HG03066 (cell line): ENCODE measurements at regions not wholly inside any gene's neighbourhood (a gene's known extent, or its start where the extent isn't known, plus 50 kb on each side); places are given as distances from the start of the nearest gene placed in this dataset.

Experiments
- ATAC-seq: cut with Tn5 transposase; IDR thresholded peaks from one replicate; pipeline ENCODE4 v1.9.1; 2021; ENCODE audit warnings: low read depth; ENCODE audit not compliant: unreplicated experiment

DNA sequence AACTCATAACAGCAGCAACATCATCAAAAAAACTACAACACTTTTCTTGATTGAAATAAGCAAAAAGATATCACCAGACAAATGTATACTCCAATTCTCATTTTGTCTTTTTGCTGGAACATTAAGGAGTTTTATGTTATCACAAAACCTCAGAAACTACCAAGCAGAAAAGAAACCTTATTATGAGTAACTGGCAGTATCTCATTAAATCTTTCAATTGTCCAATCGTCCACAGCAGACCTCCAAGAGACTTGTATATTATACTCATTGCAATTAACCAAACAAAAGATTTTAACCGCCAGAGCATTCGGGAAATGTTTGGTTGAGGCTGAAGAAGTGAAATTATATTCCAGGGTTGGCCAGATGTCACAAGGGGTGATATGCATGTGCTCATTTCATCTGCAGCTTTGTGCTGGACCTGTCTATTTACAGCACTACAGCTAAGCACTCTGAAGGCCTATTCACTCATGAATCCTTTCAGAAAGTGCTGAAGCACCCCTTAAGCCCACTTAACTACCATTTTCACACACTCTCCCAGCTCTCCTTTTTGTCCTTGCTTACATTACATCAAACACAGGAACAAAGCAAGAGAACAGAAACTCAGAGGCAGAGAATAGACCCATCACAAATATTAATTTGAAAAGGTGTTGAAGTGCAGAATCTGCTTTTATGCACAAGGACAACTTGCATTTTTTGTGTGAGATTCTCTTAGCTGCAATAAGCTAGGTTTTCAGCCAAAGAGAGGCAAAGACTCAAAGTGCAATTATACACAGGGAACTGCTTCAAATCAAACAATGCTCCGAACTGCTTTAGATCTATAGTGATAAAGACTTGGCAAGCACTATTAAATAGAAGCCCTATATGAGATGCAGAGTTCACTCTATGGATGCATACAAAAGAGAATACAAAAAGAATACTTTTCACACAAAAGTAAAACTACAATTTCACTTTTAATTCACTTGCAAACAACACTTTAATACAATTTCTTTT lies 150.4 kb upstream of the POU5F2 start:
- ATAC-seq = no peak

GRCh38 chr5:93890657-93891056 lies 149.3 kb upstream of the POU5F2 start:
- no peak for ATAC-seq

DNA sequence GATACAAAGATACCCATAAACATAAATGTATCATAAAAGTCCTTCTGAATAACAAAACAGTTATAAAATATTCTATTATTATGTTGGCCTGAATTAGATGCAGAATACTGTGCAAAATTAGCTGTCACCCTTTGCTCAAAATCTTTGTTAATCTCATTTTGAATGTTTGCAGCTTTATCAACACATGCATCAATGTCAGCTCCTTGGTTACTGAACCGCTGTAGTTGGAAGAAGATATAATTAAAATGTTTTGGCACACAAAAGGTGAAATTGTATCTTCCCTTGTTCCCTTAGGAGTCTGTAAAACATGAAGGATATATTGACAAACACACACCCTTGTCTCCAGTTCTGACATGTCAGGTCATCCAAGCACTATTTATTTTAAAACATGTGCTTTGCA lies 146.3 kb upstream of the POU5F2 start:
- no peak for ATAC-seq

GRCh38 chr5:93886917-93887361 lies 145.5 kb upstream of the POU5F2 start:
- ATAC-seq = no peak

DNA sequence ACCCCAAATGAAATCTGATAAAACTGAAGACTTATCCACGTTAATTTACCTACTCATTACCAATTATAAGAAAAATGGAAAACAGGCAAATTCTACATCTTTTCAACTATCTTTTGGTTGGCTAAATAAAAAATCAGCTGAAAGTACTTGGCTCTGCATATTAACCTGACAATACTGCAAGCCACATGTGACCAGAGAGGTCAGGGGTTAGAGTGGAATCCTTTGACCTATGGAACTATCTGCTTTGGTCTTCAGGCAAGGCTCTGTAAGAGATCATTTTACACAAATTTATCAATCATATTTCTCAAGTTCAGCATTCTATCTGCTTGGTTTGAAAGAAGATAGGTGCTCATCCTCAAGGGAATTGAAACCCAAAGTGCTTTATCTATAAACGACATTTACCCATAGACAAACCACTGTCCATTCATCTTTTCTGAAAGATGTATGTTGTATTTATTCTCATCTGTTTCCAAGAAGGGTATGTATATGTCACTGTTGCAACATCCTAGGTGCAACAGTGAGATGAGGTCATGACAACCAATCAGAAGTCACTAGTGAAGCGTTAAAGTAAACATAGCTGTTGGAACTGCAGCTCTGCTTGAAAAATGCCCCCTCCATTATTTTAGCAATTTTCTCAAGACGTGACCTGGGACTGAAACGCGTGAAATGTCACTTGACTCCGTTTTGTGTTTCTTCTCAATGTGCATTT lies 144.9 kb upstream of the POU5F2 start:
- no peak for ATAC-seq

GRCh38 chr5:93884254-93884653 lies 142.9 kb upstream of the POU5F2 start:
- ATAC-seq = no peak

DNA sequence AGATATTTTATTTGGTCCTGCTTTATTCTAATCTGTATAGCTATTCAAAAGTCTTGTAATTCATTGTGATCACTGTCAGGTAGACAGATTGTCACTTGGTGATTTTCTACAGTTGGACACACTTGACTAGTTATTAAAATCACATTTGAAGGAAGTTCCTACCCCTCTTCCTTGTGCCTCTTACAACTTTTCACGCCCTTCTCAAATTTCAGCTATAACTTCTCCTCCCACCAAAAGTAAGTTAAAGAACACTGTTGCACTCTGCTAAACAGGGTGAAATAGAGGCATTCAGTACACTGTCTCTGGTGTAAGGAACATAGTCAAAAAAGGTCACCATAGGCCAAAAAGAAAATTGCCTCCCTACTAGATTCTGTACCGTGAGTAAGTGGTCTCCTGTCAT lies 142.1 kb upstream of the POU5F2 start:
- no peak for ATAC-seq

GRCh38 chr5:93875693-93876092 lies 134.3 kb upstream of the POU5F2 start:
- no peak for ATAC-seq

DNA sequence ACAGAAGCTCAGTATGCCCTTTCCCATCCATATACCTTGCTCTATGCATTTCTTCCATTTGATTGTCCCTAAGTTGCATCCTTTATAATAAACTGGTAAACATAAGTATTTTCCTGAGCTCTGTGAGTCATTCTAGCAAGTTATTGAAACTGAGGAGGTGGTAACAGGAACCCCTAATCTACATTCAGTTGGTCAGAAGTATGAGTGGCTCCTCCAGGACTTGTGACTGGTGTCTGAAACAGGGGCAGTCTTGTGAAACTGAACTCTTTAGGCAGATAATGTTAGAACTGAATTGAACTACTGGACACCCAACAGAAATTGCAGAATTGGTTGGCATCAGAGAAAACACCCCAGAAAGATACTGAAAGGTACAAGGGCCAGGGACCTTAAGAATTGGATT lies 133.1 kb upstream of the POU5F2 start:
- no peak for ATAC-seq

DNA sequence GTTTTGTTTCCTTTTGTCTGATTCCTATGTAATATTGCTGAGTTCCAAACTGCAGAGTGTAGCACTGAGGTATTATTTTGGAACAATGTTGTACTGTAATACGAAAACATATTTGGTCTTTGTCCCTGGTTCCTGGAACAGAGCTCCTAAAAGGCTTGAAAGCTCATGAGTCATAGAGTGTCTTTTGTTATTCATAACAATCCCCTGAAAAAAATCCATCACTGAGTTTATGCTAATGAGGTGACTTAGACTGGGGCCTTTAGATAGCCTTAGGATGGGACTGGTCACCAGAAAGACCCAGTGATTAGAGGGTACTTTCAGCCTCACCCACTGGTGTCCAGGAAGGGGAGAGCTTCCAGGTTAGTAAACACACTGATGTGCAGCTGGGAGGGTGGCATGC lies 132.7 kb upstream of the POU5F2 start:
- no peak for ATAC-seq

- ATAC-seq = no peak
Measured at GRCh38 chr5:93873211-93873736, 131.9 kb upstream of the POU5F2 start.

GRCh38 chr5:93870649-93871048 lies 129.2 kb upstream of the POU5F2 start:
- ATAC-seq = no peak

DNA sequence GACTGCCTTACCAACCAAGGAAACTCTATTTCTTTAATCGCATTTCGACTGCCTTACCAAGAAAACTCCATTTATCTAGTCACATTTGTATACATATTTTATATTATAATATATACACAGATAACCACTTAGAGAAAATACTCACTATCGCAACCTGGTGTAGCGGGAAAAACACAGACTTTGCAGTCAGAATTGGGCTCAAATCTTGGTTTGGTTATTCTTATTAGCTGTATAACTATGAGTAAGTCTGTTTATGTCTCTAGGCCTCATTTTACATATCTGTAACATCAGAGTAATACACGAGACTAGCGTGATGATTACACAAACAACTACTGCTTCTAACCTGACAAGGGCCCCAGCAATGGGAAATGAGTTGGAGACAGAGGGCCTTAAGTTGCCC lies 127.5 kb upstream of the POU5F2 start:
- ATAC-seq = no peak

- ATAC-seq = no peak
Measured at GRCh38 chr5:93850311-93850710, 108.9 kb upstream of the POU5F2 start.

DNA sequence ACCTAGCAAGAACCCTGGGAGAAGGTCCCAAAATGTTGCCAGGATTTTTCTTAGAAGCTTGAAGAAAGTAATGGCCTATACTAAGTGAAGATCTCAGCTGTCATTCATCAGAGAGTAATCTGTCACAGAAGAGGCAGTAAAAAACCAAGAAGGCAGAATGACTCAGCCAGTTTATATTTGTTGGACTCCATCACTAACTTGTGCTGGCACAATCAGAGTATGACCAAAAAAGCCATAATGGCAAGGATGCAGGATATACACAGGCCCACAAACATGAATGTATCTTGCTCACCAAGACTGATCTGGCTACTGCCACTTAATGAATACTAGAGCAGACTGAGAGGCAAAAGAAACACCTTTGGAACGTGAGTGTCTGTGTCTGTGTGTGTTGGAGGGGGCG lies 104.0 kb upstream of the POU5F2 start:
- ATAC-seq = no peak

GRCh38 chr5:93831449-93831848 lies 90.0 kb upstream of the POU5F2 start:
- no peak for ATAC-seq

DNA sequence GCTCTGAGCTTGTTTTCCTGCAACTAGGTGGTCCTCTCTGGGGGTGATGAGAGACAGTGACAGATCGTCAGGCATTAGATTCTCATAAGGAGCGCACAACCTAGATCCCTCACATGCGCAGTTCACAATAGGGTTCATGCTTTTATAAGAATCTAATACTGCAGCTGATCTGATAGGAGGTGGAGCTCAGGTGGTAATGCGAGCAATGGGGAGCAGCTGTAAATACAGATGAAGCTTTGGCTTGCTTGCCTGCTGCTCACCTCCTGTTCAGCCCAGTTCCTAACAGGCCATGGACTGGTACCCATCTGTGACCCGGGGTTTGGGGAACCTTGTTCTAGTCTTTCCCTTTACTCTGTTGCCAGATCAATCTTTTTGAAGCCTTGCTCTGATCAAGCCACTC lies 89.5 kb upstream of the POU5F2 start:
- ATAC-seq = no peak

DNA sequence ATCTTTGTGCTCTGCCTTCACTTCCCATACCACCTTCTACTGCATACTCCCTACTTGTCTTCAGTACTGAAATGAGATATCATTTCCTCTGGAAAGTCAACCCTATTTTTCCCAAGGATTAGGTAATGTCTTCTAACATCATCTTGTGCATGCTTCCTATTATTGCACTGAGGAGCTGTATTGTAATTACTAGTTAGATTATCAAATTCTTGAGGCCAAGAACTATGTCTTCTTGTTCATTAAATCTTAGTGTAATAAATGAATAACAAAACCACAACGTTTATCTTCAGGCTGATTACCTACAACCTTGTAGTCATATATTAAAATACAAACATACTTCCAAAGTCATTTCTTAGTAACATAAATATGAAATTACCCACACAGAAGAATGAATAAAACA lies 87.9 kb upstream of the POU5F2 start:
- ATAC-seq = no peak

DNA sequence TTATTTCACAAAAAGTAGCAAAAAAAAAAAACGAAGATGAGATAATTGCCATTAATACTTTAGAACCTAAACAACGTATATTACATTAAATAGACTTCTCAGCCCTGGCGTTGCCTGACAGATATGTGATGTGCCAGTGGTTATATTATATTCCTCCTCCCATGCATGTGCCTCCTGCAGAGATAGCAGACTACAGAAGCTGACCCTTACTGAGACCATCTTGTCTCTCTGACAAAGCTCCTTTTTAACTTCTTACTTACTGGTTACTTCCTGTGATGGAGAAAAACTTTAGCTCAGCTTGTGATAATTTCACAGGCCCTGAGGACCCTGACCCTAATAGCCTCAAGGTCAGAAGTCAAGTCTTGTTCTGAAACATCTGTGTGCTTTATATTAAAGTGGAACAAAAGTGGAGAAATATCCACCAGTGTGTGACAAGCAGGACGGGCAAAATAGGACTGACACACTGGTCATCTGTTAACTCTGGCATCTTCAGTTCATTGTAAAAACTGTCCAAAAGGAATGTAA lies 80.6 kb upstream of the POU5F2 start:
- ATAC-seq = no peak

DNA sequence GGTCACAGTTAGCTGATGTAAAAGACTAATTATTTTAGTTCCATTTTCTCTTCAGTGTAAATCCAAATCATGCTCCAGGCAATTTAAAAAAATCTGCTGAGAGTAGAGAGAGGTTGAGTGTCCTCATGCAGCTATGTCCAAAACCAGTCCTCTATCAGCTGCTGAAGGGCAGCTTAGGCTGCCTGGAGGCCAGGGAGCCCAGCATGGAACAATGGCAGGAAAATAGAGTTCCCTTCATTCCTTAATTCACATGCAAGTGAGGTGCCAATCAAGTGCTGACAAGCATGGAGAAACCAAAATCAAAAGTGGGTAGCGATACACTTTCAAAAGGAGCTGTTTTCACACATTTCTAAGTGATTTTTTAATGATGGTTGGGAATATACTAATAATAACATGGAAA lies 78.3 kb upstream of the POU5F2 start:
- ATAC-seq = no peak

DNA sequence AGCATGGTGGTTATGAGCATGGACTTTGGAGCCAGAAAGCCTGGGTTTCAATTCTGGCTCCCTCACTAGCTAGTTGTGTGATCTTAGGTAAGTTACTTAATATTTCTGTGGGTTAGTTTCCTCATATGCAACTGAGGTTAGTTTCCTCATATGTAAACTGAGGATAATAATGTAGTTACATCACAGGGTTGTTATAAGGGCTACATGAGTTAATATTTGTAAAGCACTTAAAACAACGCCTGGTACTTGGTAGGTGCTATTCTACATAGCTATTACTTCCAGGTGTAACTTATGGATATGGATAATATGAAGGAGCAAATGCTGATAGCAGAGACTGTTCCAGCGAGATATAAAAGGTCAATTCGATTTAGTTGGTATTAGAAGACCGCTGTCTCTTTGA lies 69.4 kb upstream of the POU5F2 start:
- no peak for ATAC-seq
